Activated T-helper 9 cell treated with anti-CD3 and anti-CD28 coated beads, Interleukin-2, amount 50 U/mL, for 16 hours (primary cell): ENCODE measurements at regions not wholly inside any gene's neighbourhood (a gene's known extent, or its start where the extent isn't known, plus 50 kb on each side); places are given as distances from the start of the nearest gene placed in this dataset.
A peak's percentile ranks its signal among the peaks of the same experiment; 100 is the strongest.
"Not testable (repeated sequence)": the region's sequence is repeated elsewhere in the genome, so short reads cannot be mapped to it uniquely, and the experiment has no call there.

ENCODE experiments used
- DNase-seq: peaks from one replicate; pipeline ENCODE4 v3.0.0-alpha.2; 2020; ENCODE audit warnings: low read depth

DNA sequence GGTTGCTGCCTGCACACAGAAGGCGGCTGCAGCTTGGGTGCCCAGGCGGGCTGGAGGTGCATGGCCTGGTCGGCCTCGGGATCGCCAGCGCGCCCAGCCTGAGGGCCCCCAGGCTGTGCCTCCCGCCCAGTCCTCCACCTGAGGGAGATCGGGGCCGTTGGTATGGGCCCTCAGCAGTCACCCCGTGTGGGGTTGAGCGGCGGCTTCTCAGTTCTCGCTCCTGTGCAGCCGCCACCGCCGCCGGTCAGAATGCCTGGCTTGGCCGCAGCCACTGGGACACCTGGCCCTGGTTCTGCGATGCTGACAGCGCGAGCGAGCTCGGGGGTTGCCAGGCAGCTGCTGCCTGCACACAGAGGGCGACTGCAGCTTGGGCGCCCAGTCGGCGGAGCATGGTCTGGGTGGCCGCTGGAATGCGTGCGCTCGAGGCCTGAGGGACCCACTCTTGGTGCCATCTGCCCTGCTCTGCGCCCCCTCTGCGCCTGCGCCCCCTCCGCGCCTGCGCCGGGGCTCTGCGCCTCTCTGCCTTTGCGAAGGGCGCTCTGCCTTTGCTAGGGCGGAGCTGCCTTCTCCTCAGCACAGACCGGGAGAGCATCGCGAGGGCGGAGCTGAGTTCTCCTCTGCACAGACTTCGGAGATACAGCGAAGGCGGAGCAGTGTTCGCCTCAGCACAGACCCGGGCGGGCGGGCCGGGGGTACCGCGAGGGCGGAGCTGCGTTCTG is 84.6 kb upstream of the ZNG1F start:
- peak; percentile 51 for DNase-seq

DNA sequence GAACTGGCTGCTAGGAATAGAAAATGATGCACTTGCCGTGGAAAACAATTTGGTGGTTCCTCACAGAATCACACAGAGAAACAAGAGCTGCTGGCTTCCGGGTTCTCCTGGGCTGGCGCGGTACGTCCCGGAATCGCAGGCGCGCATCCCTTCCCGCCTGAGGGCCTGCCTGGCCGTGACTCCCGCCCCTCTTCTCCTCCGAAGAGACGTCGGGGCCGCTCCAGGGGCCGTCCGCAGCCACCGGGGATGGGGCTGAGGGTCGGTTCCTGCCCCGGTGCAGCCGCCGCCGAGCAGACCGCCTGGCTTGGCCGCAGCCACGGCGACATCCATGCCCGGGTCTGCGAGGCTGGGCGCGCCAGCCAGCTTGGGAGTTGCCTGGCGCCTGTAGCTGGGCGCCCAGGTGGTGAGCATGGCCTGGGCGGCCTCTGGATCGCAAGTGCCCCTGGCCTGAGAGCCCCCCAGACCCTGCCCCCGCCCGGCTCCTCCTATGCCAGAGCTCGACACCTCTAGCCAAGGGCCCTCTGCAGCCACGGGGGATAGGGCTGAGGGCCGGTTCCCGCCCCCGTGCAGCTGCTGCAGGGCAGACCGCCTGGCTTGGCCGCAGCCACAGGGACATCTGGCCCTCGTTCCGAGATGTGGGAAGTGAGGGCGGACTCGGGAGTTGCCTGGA is 83.9 kb upstream of the ZNG1F start:
- DNase-seq = not testable (repeated sequence)

DNA sequence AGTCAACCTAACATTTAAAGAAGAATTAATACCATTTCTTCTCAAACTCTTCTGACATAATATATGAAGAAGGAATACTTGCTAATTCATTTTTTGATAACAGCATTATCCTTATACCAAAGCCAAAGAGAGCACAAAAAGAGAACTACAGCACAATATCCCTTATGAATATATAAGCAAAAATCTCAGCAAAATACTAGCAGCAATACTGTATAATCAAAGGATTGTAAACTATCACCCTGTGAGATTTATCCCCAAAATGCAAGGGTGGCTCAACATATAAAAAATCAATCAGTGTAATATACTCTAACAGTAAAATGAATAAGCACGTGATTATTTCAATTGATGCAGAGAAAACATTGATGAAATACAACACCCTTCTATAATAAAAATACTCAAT is 81.9 kb upstream of the ZNG1F start:
- DNase-seq = not testable (repeated sequence)

DNA sequence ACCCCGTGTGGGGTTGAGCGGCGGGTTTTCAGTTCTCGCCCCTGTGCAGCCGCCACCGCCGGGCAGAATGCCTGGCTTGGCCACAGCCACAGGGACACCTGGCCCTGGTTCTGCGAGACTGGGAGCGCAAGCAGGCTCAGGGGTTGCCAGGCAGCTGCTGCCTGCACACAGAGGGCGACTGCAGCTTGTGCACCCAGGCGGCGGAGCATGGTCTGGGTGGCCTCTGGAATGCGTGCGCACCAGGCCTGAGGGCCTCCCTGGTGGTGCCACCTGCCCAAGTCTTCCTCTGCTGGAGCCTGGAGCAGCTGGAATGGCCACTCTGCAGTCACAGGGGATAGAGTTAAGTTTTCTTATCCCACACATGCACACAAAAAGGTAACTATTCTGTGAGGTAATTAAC is 80.4 kb upstream of the ZNG1F start:
- not testable (repeated sequence) for DNase-seq

DNA sequence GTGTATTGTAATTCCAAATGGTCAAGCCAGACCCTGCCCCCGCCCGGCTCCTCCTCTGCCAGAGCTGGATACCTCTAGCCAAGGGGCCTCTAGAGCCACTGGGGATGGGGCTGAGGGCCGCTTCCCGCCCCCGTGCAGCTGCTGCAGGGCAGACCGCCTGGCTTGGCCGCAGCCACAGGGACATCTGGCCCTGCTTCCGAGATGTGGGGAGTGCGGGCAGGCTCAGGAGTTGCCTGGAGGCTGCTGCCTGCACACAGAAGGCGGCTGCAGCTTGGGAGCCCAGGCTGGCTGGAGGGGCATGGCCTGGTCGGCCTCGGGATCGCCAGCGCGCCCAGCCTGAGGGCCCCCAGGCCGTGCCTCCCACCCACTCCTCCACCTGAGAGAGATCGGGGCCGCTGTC is 79.9 kb upstream of the ZNG1F start:
- not testable (repeated sequence) for DNase-seq

DNA sequence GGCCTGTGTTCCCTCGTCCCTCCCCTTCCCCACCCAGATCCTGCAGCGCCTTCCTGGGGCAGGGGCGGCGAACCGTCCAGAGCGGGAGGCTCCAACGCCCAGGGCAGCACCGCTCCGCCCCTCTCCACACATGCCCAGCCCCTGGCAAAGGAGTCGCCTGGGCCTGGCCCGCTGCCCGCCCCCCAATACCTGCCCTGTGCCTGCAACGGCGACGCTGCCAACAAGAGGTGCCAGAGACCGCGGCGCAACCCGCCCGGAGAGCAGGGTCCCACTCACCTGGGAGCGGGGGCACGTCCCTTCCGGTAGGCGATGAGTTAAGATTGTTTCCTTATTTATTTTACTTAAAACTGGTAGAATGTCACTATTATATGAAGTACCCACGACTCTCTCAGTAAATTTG is 77.5 kb upstream of the ZNG1F start:
- DNase-seq = not testable (repeated sequence)

DNA sequence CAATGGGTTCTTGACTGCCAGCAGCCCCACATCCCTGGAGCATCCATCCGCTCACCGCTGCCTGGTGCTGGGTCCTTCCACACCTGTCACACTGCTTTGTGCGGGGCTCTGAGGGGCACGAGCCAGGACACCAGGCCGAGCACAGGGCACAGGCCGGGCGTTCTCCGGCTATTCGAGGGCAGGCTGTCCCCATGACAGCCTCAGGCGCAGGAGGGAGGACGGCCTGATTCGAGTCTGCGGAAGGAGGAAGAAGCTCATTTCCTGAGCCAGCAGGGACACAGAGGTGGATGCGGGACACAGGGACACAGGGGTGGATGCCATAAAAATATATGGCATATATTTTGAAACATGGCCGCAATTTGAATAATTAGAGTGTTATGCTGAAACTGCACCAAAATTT is 76.9 kb upstream of the ZNG1F start:
- not testable (repeated sequence) for DNase-seq

DNA sequence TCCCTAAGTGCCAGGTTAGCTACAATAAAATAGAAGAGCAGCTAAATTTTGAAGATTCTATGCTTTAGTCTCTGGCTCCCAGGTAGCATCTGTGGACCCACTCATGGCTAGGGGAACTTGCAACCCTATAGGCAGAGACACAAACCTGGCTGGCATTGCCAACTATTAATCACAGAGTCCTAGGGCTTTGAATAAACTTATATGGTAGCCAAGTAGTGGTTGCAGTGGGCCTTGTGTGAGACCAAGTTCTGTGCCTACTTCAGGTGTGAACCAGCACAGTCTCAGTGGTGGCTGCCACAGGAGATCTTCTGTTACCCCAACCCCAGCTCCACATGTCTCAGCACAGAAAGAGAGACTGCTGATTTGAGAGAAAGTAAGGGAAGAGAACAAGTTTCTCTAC is 62.9 kb upstream of the ZNG1F start:
- not testable (repeated sequence) for DNase-seq

DNA sequence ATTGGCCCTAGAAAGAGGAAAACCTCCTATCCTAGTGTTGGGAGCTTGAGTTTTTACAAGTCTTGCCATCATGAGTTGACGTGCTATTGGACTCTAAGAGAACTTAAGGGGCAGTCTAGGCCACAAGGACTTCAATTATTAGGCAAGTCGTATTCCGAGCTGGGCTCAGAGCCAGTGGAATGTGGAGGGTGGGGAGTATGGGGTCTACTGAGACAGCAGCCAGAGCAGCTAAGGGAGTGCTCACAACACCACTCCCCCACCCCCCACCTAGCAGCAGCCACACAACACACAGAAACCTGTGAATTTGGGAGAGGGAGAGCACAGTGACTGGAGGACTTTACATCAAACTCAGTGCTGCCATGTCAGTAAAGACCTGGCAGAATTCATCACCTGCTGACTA is 62.0 kb upstream of the ZNG1F start:
- not testable (repeated sequence) for DNase-seq

DNA sequence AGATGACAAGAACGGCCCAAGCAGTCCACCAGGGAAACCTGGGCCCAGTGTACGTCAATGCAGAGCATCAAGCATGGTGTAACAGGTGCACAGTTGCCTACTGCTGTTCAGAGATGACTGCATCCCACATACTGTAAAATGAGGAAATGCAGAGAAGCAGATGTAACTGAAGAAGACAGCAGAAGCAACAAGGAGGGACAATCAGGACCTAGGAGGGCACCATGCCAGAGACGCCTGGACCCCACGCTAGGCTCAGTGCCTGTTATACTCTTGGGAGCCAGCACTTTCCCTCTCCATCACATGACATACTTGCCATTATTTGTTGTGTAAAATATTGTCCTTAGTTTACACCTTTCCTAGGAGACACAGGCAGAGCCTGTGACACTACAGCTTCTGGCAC is 57.6 kb upstream of the ZNG1F start:
- not testable (repeated sequence) for DNase-seq
